ENCODE measurements at regions not wholly inside any gene's neighbourhood (a gene's known extent, or its start where the extent isn't known, plus 50 kb on each side); places are given as distances from the start of the nearest gene placed in this dataset.

GRCh38 chr21:18937337-18937736 is 533.8 kb upstream of the TMPRSS15 start:
- no peaks in the 10 kb centered on the region for H3K27me3 ChIP-seq (ENCODE audit: control insufficient read depth, insufficient read depth, low read length)
- H3K36me3 ChIP-seq (ENCODE audit: control insufficient read depth, insufficient read depth, low read length), result no peaks in the 10 kb centered on the region
- H3K4me1 ChIP-seq (ENCODE audit: control insufficient read depth, insufficient read depth, low read length), result no peaks in the 10 kb centered on the region
- no peak overlapping the region for H3K27ac ChIP-seq (ENCODE audit: low read depth, low read length)
- H3K4me3 ChIP-seq (ENCODE audit: low read length), result no peak overlapping the region
- H3K9ac ChIP-seq (ENCODE audit: low read length), result no peak overlapping the region

- Histone ChIP-seq H3K4me1 (ENCODE audit: control insufficient read depth, insufficient read depth, low read length) (no peaks in the 10 kb centered on the region), H3K27me3 (ENCODE audit: control insufficient read depth, insufficient read depth, low read length) (no peaks in the 10 kb centered on the region)
Measured at GRCh38 chr21:18940791-18941190, 537.2 kb upstream of the TMPRSS15 start.

GRCh38 chr21:18950045-18950740 is 546.6 kb upstream of the TMPRSS15 start:
- H3K27ac ChIP-seq (ENCODE audit: low read depth, low read length), result no peak overlapping the region
- no peaks in the 10 kb centered on the region for H3K36me3 ChIP-seq (ENCODE audit: control insufficient read depth, insufficient read depth, low read length)
- H3K27me3 ChIP-seq (ENCODE audit: control insufficient read depth, insufficient read depth, low read length), result no peaks in the 10 kb centered on the region
- H3K9ac ChIP-seq (ENCODE audit: low read length), result no peak overlapping the region
- H3K4me3 ChIP-seq (ENCODE audit: low read length), result no peak overlapping the region
- H3K4me1 ChIP-seq (ENCODE audit: control insufficient read depth, insufficient read depth, low read length), result no peaks in the 10 kb centered on the region

More at GRCh38 chr21:18940791-18941190, 537.2 kb upstream of the TMPRSS15 start:
- H3K4me3 ChIP-seq (ENCODE audit: low read length), result no peak overlapping the region
- H3K9ac ChIP-seq (ENCODE audit: low read length), result no peak overlapping the region
- no peak overlapping the region for H3K27ac ChIP-seq (ENCODE audit: low read depth, low read length)
- H3K36me3 ChIP-seq (ENCODE audit: control insufficient read depth, insufficient read depth, low read length), result no peaks in the 10 kb centered on the region

DNA sequence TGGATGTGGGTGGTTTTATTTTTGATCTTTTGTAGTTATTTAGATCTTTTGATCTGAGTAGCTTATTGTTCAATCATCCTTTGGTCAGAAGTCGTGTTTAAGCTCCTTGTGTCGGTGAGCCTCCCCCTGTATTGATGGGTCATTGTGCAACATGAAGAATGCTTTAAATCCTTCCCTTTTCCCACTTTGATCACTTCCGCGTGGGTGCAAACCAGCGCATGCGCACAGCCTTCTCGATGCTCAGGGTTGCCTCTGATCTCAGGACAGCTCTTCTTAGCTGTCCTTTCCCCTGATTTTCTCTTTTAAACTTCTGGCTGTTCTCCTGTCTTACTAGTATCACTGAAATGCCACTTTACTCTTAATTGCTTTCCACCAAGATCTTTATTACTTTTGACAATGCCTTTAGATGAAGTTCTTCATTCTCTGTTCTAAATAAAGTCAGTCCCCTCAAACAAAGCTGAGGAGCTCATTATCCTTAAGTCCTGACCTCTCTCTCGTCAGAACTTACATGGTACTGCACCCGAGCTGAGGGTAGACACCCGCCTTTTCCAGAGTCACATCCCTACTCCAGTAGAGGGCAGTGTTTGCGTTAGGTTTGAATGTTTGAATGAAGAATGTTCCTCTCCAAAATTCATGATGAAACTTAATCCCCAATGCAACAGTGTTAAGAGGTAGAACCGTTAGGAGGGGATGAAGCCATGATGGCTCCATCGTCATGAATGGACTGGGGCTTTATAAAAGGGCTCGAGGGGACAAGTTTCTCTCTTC is 547.9 kb upstream of the TMPRSS15 start:
- Histone ChIP-seq H3K27ac (ENCODE audit: low read depth, low read length) (no peak overlapping the region), H3K27me3 (ENCODE audit: control insufficient read depth, insufficient read depth, low read length) (no peaks in the 10 kb centered on the region), H3K4me1 (ENCODE audit: control insufficient read depth, insufficient read depth, low read length) (no peaks in the 10 kb centered on the region), H3K9ac (ENCODE audit: low read length) (no peak overlapping the region), H3K4me3 (ENCODE audit: low read length) (no peak overlapping the region), H3K36me3 (ENCODE audit: control insufficient read depth, insufficient read depth, low read length) (no peaks in the 10 kb centered on the region)

DNA sequence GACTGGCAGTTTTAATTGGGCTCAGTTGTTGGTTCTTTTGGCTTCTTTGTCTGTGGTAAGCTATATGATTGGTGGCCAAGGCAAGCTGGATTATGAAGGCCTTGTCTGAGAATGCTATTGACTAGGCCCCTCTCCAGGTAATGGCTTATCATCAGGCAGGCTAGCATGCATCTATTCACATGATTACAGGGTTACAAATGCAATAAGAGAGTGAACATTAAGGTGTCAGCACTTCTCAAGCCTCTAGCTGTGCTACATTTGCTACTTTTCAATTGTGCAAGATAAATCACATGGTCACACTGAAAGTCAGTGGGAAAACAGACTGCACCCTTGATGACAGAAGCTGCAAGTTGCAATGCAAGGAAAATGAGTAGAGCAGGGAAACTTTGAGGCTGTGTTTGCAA is 550.9 kb upstream of the TMPRSS15 start:
- Histone ChIP-seq H3K4me1 (ENCODE audit: control insufficient read depth, insufficient read depth, low read length) (no peaks in the 10 kb centered on the region), H3K36me3 (ENCODE audit: control insufficient read depth, insufficient read depth, low read length) (no peaks in the 10 kb centered on the region), H3K27me3 (ENCODE audit: control insufficient read depth, insufficient read depth, low read length) (no peaks in the 10 kb centered on the region), H3K27ac (ENCODE audit: low read depth, low read length) (no peak overlapping the region), H3K4me3 (ENCODE audit: low read length) (no peak overlapping the region), H3K9ac (ENCODE audit: low read length) (no peak overlapping the region)

GRCh38 chr21:18959817-18960216 is 556.2 kb upstream of the TMPRSS15 start:
- Histone ChIP-seq H3K27me3 (ENCODE audit: control insufficient read depth, insufficient read depth, low read length) (no peaks in the 10 kb centered on the region), H3K4me1 (ENCODE audit: control insufficient read depth, insufficient read depth, low read length) (no peaks in the 10 kb centered on the region), H3K4me3 (ENCODE audit: low read length) (no peak overlapping the region), H3K36me3 (ENCODE audit: control insufficient read depth, insufficient read depth, low read length) (no peaks in the 10 kb centered on the region), H3K9ac (ENCODE audit: low read length) (no peak overlapping the region), H3K27ac (ENCODE audit: low read depth, low read length) (no peak overlapping the region)

GRCh38 chr21:18960306-18960705 is 556.7 kb upstream of the TMPRSS15 start:
- no peak overlapping the region for H3K4me3 ChIP-seq (ENCODE audit: low read length)
- H3K27ac ChIP-seq (ENCODE audit: low read depth, low read length), result no peak overlapping the region
- no peaks in the 10 kb centered on the region for H3K27me3 ChIP-seq (ENCODE audit: control insufficient read depth, insufficient read depth, low read length)
- H3K9ac ChIP-seq (ENCODE audit: low read length), result no peak overlapping the region
- no peaks in the 10 kb centered on the region for H3K4me1 ChIP-seq (ENCODE audit: control insufficient read depth, insufficient read depth, low read length)
- no peaks in the 10 kb centered on the region for H3K36me3 ChIP-seq (ENCODE audit: control insufficient read depth, insufficient read depth, low read length)

DNA sequence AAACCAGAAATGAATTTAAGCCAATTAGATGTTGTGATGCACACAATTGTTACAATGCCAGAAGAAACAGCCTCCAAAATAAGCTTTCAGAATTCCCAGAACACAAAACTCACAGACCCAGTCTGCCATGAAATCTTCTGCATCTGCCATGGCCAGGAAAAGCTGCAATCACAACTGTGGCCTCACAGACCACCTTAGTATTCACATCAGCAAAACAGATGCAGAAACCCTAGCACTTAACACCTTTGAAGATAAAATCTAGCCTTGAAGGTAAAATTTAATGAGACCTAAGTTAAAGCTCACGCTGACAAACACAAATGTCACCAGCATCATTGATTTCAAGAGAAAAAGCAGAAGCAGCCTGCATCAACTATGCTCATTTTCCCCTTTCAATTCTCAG is 566.8 kb upstream of the TMPRSS15 start:
- Histone ChIP-seq H3K36me3 (ENCODE audit: control insufficient read depth, insufficient read depth, low read length) (no peaks in the 10 kb centered on the region), H3K4me3 (ENCODE audit: low read length) (no peak overlapping the region), H3K4me1 (ENCODE audit: control insufficient read depth, insufficient read depth, low read length) (no peaks in the 10 kb centered on the region), H3K9ac (ENCODE audit: low read length) (no peak overlapping the region), H3K27ac (ENCODE audit: low read depth, low read length) (no peak overlapping the region), H3K27me3 (ENCODE audit: control insufficient read depth, insufficient read depth, low read length) (no peaks in the 10 kb centered on the region)

- H3K27me3 ChIP-seq (ENCODE audit: control insufficient read depth, insufficient read depth, low read length), result no peaks in the 10 kb centered on the region
- no peak overlapping the region for H3K27ac ChIP-seq (ENCODE audit: low read depth, low read length)
- no peaks in the 10 kb centered on the region for H3K4me1 ChIP-seq (ENCODE audit: control insufficient read depth, insufficient read depth, low read length)
- no peak overlapping the region for H3K9ac ChIP-seq (ENCODE audit: low read length)
- no peak overlapping the region for H3K4me3 ChIP-seq (ENCODE audit: low read length)
- H3K36me3 ChIP-seq (ENCODE audit: control insufficient read depth, insufficient read depth, low read length), result no peaks in the 10 kb centered on the region
Measured at GRCh38 chr21:18970941-18971340, 567.4 kb upstream of the TMPRSS15 start.

DNA sequence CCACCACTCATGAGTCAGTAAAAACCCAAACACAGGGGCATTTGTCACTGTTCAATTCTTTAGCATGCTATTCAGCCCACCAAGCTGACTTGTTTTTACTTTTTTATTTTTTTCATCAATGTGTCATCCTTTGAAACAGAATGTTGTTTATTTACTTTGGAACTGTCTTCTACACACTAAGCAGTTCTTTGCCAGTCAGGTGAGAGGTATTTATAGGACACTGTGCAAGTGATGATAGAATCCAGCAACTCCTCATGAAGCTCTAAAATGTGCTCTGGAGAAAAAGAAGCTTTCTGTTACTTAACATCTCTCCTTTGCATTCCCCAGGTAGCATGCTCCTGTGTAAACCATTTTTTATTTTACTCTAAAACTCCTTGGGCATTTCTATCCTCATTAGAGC is 582.0 kb upstream of the TMPRSS15 start:
- H3K9ac ChIP-seq (ENCODE audit: low read length), result no peak overlapping the region
- H3K4me3 ChIP-seq (ENCODE audit: low read length), result no peak overlapping the region
- H3K27ac ChIP-seq (ENCODE audit: low read depth, low read length), result peak overlapping the region; percentile 56
- H3K27me3 ChIP-seq (ENCODE audit: control insufficient read depth, insufficient read depth, low read length), result no peaks in the 10 kb centered on the region
- peaks cover 16% of the 10 kb centered on the region for H3K4me1 ChIP-seq (ENCODE audit: control insufficient read depth, insufficient read depth, low read length)
- H3K36me3 ChIP-seq (ENCODE audit: control insufficient read depth, insufficient read depth, low read length), result no peaks in the 10 kb centered on the region

GRCh38 chr21:18986197-18986596 is 582.6 kb upstream of the TMPRSS15 start:
- no peaks in the 10 kb centered on the region for H3K27me3 ChIP-seq (ENCODE audit: control insufficient read depth, insufficient read depth, low read length)
- H3K4me3 ChIP-seq (ENCODE audit: low read length), result no peak overlapping the region
- H3K27ac ChIP-seq (ENCODE audit: low read depth, low read length), result peak overlapping the region; percentile 59
- peaks cover 16% of the 10 kb centered on the region for H3K4me1 ChIP-seq (ENCODE audit: control insufficient read depth, insufficient read depth, low read length)
- H3K9ac ChIP-seq (ENCODE audit: low read length), result no peak overlapping the region
- no peaks in the 10 kb centered on the region for H3K36me3 ChIP-seq (ENCODE audit: control insufficient read depth, insufficient read depth, low read length)

- peak overlapping the region; percentile 59 for H3K27ac ChIP-seq (ENCODE audit: low read depth, low read length)
Measured at GRCh38 chr21:18987520-18988026, 584.0 kb upstream of the TMPRSS15 start.

More at GRCh38 chr21:18987520-18988026, 584.0 kb upstream of the TMPRSS15 start:
- H3K36me3 ChIP-seq (ENCODE audit: control insufficient read depth, insufficient read depth, low read length), result no peaks in the 10 kb centered on the region
- H3K9ac ChIP-seq (ENCODE audit: low read length), result no peak overlapping the region
- H3K27me3 ChIP-seq (ENCODE audit: control insufficient read depth, insufficient read depth, low read length), result no peaks in the 10 kb centered on the region
- peaks cover 16% of the 10 kb centered on the region for H3K4me1 ChIP-seq (ENCODE audit: control insufficient read depth, insufficient read depth, low read length)
- H3K4me3 ChIP-seq (ENCODE audit: low read length), result no peak overlapping the region
